HCT116 (cell line): ENCODE measurements at regions not wholly inside any gene's neighbourhood (a gene's known extent, or its start where the extent isn't known, plus 50 kb on each side); places are given as distances from the start of the nearest gene placed in this dataset.

Source experiments
- ATAC-seq: fragments of 200-7000 bp; cut with Tn5 transposase; 2 replicates; pipeline ENCODE4 v1.9.1; 2020; ENCODE audit warnings: mild to moderate bottlenecking, moderate library complexity
- BruUV-seq: library from RNA; stranded (reverse); fragments of 400-500 nt; replicated peaks from 2 replicates; lab custom pipeline; 2021; lab: Mats Ljungman, UMichigan
- CTCF ChIA-PET: fragments of 300-600 bp; sonication (Branson Sonifier 250); formaldehyde crosslinking; loops from one replicate; lab custom pipeline; 2021; ENCODE audit warnings: antibody characterized with exemption; lab: Charles Lee
- POLR2A ChIA-PET: fragments of 300-600, 350-600 bp; sonication (Branson Sonifier 250); formaldehyde crosslinking; loops from one replicate; lab custom pipeline; 2021; ENCODE audit warnings: antibody characterized with exemption; lab: Charles Lee
- RAD21 ChIA-PET, 2 experiments: fragments of 300-600 bp; sonication (Branson Sonifier 250); formaldehyde crosslinking; loops; one replicate each; lab custom pipeline; 2023; ENCODE audit warnings: low total read pairs in 2 of 2; ENCODE audit not compliant: uncharacterized antibody in 2 of 2, unreplicated experiment in 2 of 2, low non-redundant PET in 1 of 2; lab: Charles Lee
- DNase-seq: peaks from one replicate; pipeline ENCODE4 v3.0.0-alpha.2; 2010; ENCODE audit warnings: low read depth, low spot score
- H2AFZ ChIP-seq: fragments of 200-600 bp; shearing (Covaris generic), sonication (generic); 2 replicates; pipeline ENCODE4 v1.6.1; 2017; ENCODE audit warnings: low read depth, mixed run types, mixed read lengths, antibody characterized with exemption, low read length; ENCODE audit not compliant: poor library complexity, severe bottlenecking
- H3K27ac ChIP-seq: 2 replicates; pipeline ENCODE4 v1.5.1; 2012; ENCODE audit warnings: low read depth, low read length
- H3K27me3 ChIP-seq: fragments of 200-600 bp; sonication (generic); 2 replicates; pipeline ENCODE4 v1.6.1; 2016; ENCODE audit warnings: mixed run types, low read length, mixed read lengths; ENCODE audit not compliant: insufficient read depth
- H3K36me3 ChIP-seq, 2 experiments: fragments of 200-500 bp in 1 of 2; fragments of 200-600 bp in 1 of 2; sonication (Bioruptor generic) in 1 of 2; sonication (generic) in 1 of 2; 2 replicates each; pipeline versions ENCODE4 v1.5.1 to v1.6.1; 2014 to 2016; ENCODE audit warnings: low read length in 2 of 2, inconsistent platforms in 1 of 2, mixed read lengths in 1 of 2, mixed run types in 1 of 2; ENCODE audit not compliant: insufficient read depth in 2 of 2, control insufficient read depth in 1 of 2
- H3K4me1 ChIP-seq, 2 experiments: fragments of 200-600 bp in 1 of 2; sonication (generic) in 1 of 2; 2 replicates each; pipeline versions ENCODE4 v1.5.1 to v1.6.1; 2012 to 2017; ENCODE audit warnings: low read length in 2 of 2, inconsistent platforms in 1 of 2, mild to moderate bottlenecking in 1 of 2, mixed read lengths in 1 of 2, mixed run types in 1 of 2, moderate library complexity in 1 of 2; ENCODE audit not compliant: insufficient read depth in 2 of 2, control insufficient read depth in 1 of 2
- H3K4me2 ChIP-seq: fragments of 200-600 bp; sonication (generic); 2 replicates; pipeline ENCODE4 v1.6.1; 2017; ENCODE audit warnings: mixed run types, low read length, mixed read lengths
- H3K4me3 ChIP-seq, 2 experiments: fragments of 200-600 bp in 1 of 2; sonication (generic) in 1 of 2; replicated peaks in 1 of 2; 2 replicates each; pipeline ENCODE4 v1.5.1; 2011 to 2016; ENCODE audit warnings: low read length in 2 of 2, control low read depth in 1 of 2, low read depth in 1 of 2, mild to moderate bottlenecking in 1 of 2, mixed read lengths in 1 of 2, mixed run types in 1 of 2
- H3K79me2 ChIP-seq: fragments of 200-600 bp; sonication (generic); 2 replicates; pipeline ENCODE4 v1.6.1; 2017; ENCODE audit warnings: mild to moderate bottlenecking, mixed run types, low read length, moderate library complexity, mixed read lengths; ENCODE audit not compliant: insufficient read depth
- H3K9ac ChIP-seq: fragments of 200-600 bp; sonication (generic); 2 replicates; pipeline ENCODE4 v1.6.1; 2016; ENCODE audit warnings: low read length, mixed read lengths
- H3K9me2 ChIP-seq: fragments of 200-600 bp; sonication (generic), shearing (Covaris generic); 2 replicates; pipeline ENCODE4 v1.6.1; 2017; ENCODE audit warnings: mixed run types, mild to moderate bottlenecking, moderate library complexity; ENCODE audit not compliant: insufficient read depth
- H3K9me3 ChIP-seq, 2 experiments: fragments of 200-500 bp in 1 of 2; fragments of 200-600 bp in 1 of 2; sonication (Bioruptor generic) in 1 of 2; sonication (generic) in 1 of 2; 2 replicates each; pipeline ENCODE4 v1.6.1; 2014 to 2017; ENCODE audit warnings: low read length in 2 of 2, mixed read lengths in 2 of 2, inconsistent platforms in 1 of 2, low read depth in 1 of 2, mild to moderate bottlenecking in 1 of 2, mixed run types in 1 of 2, moderate library complexity in 1 of 2; ENCODE audit not compliant: control insufficient read depth in 1 of 2, insufficient read depth in 1 of 2
- H4K20me1 ChIP-seq: fragments of 200-600 bp; sonication (generic), shearing (Covaris generic); 2 replicates; pipeline ENCODE4 v1.6.1; 2017; ENCODE audit warnings: mixed run types, mild to moderate bottlenecking, moderate library complexity; ENCODE audit not compliant: insufficient read depth
- ATF3 ChIP-seq: IDR thresholded peaks from 2 replicates; pipeline ENCODE4 v1.6.1; 2012
- CTCF ChIP-seq, 3 experiments: fragments of 200-600 bp in 1 of 3; sonication (generic) in 1 of 3; IDR thresholded peaks in 2 of 3; conservative IDR thresholded peaks in 1 of 3; 2 replicates each; pipeline ENCODE4 v1.5.1; 2012 to 2017; ENCODE audit warnings: low read depth in 2 of 3, low read length in 2 of 3, antibody characterized with exemption in 1 of 3, borderline replicate concordance in 1 of 3, control low read depth in 1 of 3, mild to moderate bottlenecking in 1 of 3, mixed read lengths in 1 of 3, mixed run types in 1 of 3, moderate library complexity in 1 of 3; ENCODE audit not compliant: insufficient read depth in 1 of 3
- EGR1 ChIP-seq: IDR thresholded peaks from 2 replicates; pipeline ENCODE4 v1.6.1; 2012; ENCODE audit warnings: low read depth
- ELF1 ChIP-seq: IDR thresholded peaks from 2 replicates; pipeline ENCODE4 v1.6.1; 2012; ENCODE audit warnings: low read depth, borderline replicate concordance
- EZH2phosphoT487 ChIP-seq: fragments of 200-600 bp; IDR thresholded peaks from 2 replicates; pipeline ENCODE4 v1.6.1; 2018; ENCODE audit warnings: antibody characterized with exemption, borderline replicate concordance
- JUND ChIP-seq: IDR thresholded peaks from 2 replicates; pipeline ENCODE4 v1.6.1; 2012
- MAX ChIP-seq: IDR thresholded peaks from 2 replicates; pipeline ENCODE4 v1.6.1; 2012
- POLR2A ChIP-seq: IDR thresholded peaks from 2 replicates; pipeline ENCODE4 v1.7.0; 2011; ENCODE audit warnings: borderline replicate concordance; ENCODE audit not compliant: insufficient read depth, insufficient read length; ENCODE audit errors: extremely low read depth
- POLR2AphosphoS5 ChIP-seq: IDR thresholded peaks from 2 replicates; pipeline ENCODE4 v1.6.1; 2011; ENCODE audit warnings: mild to moderate bottlenecking, low read depth, low read length, moderate library complexity
- RAD21 ChIP-seq: IDR thresholded peaks from 2 replicates; pipeline ENCODE4 v1.6.1; 2012; ENCODE audit warnings: low read depth, mild to moderate bottlenecking
- SP1 ChIP-seq: IDR thresholded peaks from 2 replicates; pipeline ENCODE4 v1.6.1; 2012; ENCODE audit warnings: low read depth
- SRF ChIP-seq: IDR thresholded peaks from 2 replicates; pipeline ENCODE4 v1.6.1; 2012; ENCODE audit warnings: low read depth
- TCF7L2 ChIP-seq: IDR thresholded peaks from 2 replicates; pipeline ENCODE4 v1.7.0; 2011; ENCODE audit warnings: borderline replicate concordance, inconsistent platforms; ENCODE audit not compliant: insufficient read depth, insufficient read length; ENCODE audit errors: extremely low read depth
- YY1 ChIP-seq: IDR thresholded peaks from 2 replicates; pipeline ENCODE4 v1.6.1; 2011; ENCODE audit warnings: low read length, low read depth, moderate library complexity, mild to moderate bottlenecking; ENCODE audit not compliant: insufficient replicate concordance; ENCODE audit errors: extremely low read depth
- ZBTB33 ChIP-seq: IDR thresholded peaks from 2 replicates; pipeline ENCODE4 v1.6.1; 2011; ENCODE audit warnings: mild to moderate bottlenecking, low read length, moderate library complexity; ENCODE audit not compliant: insufficient replicate concordance; ENCODE audit errors: extremely low read depth
- ZFX ChIP-seq: fragments of 450-650 bp; IDR thresholded peaks from 2 replicates; pipeline ENCODE4 v1.6.1; 2017
- intact Hi-C: fragments of 100-400 bp; cut with micrococcal nuclease; formaldehyde crosslinking; loops from 2 replicates; pipeline ENCODE4 v1.10.0; 2022

GRCh38 chr3:87732294-87732693 is 326.5 kb downstream of the CGGBP1 start:
- H3K27ac ChIP-seq, result no peak overlapping the region
- H3K4me1 ChIP-seq, result no peaks in the 10 kb centered on the region; a peak in 1 of 4 replicates
- H3K9me3 ChIP-seq, result no peaks in the 10 kb centered on the region
- H3K79me2 ChIP-seq, result no peaks in the 10 kb centered on the region
- POLR2A ChIA-PET, result no interaction called here
- intact Hi-C loops, result no loop called here
- no peak overlapping the region for H3K4me3 ChIP-seq
- H3K36me3 ChIP-seq, result no peaks in the 10 kb centered on the region
- H3K4me2 ChIP-seq, result no peak overlapping the region
- RAD21 ChIA-PET, result no interaction called here
- H3K27me3 ChIP-seq, result no peaks in the 10 kb centered on the region
- CTCF ChIA-PET, result no interaction called here
- TF ChIP-seq ELF1 (no peak), ZBTB33 (no peak), RAD21 (no peak), POLR2A (no peak), CTCF (IDR thresholded peaks at IDR 0.05 in 2 of 3, conservative IDR thresholded peaks at IDR 0.05 in 1 of 3; ENCODE audit: borderline replicate concordance in 1 of 3, insufficient read depth in 1 of 3, low read depth in 2 of 3, low read length in 2 of 3) (no peak), EGR1 (no peak), ZFX (no peak), POLR2AphosphoS5 (no peak), TCF7L2 (no peak), SP1 (no peak), JUND (no peak), MAX (no peak), SRF (no peak), EZH2phosphoT487 (no peak), ATF3 (no peak), YY1 (no peak)
- BruUV-seq, result no TSS peak
- H4K20me1 ChIP-seq, result no peaks in the 10 kb centered on the region; the same call in 1 of the 2 replicates
- H3K9me2 ChIP-seq, result no peaks in the 10 kb centered on the region
- DNase-seq (no peak), ATAC-seq (no peak)
- no peak overlapping the region for H2AFZ ChIP-seq
- no peak overlapping the region for H3K9ac ChIP-seq
